ENCODE measurements at regions not wholly inside any gene's neighbourhood (a gene's known extent, or its start where the extent isn't known, plus 50 kb on each side); places are given as distances from the start of the nearest gene placed in this dataset.

DNA sequence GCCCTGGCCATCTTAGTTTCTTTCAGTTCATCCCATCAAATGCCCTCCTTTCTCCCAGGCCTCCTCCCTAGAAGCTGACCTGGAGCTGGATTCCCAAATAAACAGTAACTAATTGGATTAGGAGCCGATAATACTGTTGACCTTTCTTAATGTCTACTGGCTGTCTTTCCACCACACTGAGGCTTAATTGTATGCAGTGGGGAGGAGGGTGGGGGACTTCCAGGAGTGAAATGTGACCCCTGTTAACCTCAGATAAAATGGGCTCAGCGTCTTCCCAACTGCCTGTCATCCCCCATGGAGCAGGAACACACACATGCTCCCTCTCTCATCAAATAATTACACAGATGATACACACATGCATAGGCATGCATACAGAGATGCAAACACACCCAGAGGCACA is 53.7 kb upstream of the LBX1 start:
- TF ChIP-seq POLR2AphosphoS5 (IDR thresholded peaks at IDR 0.05; ENCODE audit: low read depth) (no peak), JUNB (IDR thresholded peaks at IDR 0.05; ENCODE audit: unreplicated experiment) (no peak), EZH2phosphoT487 (IDR thresholded peaks at IDR 0.05; ENCODE audit: unreplicated experiment) (no peak), NANOG (IDR thresholded peaks at IDR 0.05; ENCODE audit: borderline replicate concordance) (no peak), STAT1 (IDR thresholded peaks at IDR 0.05; ENCODE audit: unreplicated experiment) (no peak), ZNF331 (CRISPR knock-in tag; IDR thresholded peaks at IDR 0.05; ENCODE audit: low read depth) (no peak), ZNF114 (CRISPR knock-in tag; IDR thresholded peaks at IDR 0.05) (no peak), EZH2 (IDR thresholded peaks at IDR 0.05; ENCODE audit: low read depth, unreplicated experiment) (no peak), CREB1 (CRISPR knock-in tag; IDR thresholded peaks at IDR 0.05; ENCODE audit: low read depth) (no peak)
- TF ChIP-seq, protein P1, sequence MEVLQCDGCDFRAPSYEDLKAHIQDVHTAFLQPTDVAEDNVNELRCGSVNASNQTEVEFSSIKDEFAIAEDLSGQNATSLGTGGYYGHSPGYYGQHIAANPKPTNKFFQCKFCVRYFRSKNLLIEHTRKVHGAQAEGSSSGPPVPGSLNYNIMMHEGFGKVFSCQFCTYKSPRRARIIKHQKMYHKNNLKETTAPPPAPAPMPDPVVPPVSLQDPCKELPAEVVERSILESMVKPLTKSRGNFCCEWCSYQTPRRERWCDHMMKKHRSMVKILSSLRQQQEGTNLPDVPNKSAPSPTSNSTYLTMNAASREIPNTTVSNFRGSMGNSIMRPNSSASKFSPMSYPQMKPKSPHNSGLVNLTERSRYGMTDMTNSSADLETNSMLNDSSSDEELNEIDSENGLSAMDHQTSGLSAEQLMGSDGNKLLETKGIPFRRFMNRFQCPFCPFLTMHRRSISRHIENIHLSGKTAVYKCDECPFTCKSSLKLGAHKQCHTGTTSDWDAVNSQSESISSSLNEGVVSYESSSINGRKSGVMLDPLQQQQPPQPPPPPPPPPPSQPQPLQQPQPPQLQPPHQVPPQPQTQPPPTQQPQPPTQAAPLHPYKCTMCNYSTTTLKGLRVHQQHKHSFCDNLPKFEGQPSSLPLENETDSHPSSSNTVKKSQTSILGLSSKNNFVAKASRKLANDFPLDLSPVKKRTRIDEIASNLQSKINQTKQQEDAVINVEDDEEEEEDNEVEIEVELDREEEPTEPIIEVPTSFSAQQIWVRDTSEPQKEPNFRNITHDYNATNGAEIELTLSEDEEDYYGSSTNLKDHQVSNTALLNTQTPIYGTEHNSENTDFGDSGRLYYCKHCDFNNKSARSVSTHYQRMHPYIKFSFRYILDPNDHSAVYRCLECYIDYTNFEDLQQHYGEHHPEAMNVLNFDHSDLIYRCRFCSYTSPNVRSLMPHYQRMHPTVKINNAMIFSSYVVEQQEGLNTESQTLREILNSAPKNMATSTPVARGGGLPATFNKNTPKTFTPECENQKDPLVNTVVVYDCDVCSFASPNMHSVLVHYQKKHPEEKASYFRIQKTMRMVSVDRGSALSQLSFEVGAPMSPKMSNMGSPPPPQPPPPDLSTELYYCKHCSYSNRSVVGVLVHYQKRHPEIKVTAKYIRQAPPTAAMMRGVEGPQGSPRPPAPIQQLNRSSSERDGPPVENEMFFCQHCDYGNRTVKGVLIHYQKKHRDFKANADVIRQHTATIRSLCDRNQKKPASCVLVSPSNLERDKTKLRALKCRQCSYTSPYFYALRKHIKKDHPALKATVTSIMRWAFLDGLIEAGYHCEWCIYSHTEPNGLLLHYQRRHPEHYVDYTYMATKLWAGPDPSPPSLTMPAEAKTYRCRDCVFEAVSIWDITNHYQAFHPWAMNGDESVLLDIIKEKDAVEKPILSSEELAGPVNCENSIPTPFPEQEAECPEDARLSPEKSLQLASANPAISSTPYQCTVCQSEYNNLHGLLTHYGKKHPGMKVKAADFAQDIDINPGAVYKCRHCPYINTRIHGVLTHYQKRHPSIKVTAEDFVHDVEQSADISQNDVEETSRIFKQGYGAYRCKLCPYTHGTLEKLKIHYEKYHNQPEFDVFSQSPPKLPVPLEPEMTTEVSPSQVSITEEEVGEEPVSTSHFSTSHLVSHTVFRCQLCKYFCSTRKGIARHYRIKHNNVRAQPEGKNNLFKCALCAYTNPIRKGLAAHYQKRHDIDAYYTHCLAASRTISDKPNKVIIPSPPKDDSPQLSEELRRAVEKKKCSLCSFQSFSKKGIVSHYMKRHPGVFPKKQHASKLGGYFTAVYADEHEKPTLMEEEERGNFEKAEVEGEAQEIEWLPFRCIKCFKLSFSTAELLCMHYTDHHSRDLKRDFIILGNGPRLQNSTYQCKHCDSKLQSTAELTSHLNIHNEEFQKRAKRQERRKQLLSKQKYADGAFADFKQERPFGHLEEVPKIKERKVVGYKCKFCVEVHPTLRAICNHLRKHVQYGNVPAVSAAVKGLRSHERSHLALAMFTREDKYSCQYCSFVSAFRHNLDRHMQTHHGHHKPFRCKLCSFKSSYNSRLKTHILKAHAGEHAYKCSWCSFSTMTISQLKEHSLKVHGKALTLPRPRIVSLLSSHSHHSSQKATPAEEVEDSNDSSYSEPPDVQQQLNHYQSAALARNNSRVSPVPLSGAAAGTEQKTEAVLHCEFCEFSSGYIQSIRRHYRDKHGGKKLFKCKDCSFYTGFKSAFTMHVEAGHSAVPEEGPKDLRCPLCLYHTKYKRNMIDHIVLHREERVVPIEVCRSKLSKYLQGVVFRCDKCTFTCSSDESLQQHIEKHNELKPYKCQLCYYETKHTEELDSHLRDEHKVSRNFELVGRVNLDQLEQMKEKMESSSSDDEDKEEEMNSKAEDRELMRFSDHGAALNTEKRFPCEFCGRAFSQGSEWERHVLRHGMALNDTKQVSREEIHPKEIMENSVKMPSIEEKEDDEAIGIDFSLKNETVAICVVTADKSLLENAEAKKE (CRISPR knock-in tag; IDR thresholded peaks at IDR 0.05) = no peak
- TF ChIP-seq, protein P2, sequence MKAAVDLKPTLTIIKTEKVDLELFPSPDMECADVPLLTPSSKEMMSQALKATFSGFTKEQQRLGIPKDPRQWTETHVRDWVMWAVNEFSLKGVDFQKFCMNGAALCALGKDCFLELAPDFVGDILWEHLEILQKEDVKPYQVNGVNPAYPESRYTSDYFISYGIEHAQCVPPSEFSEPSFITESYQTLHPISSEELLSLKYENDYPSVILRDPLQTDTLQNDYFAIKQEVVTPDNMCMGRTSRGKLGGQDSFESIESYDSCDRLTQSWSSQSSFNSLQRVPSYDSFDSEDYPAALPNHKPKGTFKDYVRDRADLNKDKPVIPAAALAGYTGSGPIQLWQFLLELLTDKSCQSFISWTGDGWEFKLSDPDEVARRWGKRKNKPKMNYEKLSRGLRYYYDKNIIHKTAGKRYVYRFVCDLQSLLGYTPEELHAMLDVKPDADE (IDR thresholded peaks at IDR 0.05) = no peak
- TF ChIP-seq, protein P3, sequence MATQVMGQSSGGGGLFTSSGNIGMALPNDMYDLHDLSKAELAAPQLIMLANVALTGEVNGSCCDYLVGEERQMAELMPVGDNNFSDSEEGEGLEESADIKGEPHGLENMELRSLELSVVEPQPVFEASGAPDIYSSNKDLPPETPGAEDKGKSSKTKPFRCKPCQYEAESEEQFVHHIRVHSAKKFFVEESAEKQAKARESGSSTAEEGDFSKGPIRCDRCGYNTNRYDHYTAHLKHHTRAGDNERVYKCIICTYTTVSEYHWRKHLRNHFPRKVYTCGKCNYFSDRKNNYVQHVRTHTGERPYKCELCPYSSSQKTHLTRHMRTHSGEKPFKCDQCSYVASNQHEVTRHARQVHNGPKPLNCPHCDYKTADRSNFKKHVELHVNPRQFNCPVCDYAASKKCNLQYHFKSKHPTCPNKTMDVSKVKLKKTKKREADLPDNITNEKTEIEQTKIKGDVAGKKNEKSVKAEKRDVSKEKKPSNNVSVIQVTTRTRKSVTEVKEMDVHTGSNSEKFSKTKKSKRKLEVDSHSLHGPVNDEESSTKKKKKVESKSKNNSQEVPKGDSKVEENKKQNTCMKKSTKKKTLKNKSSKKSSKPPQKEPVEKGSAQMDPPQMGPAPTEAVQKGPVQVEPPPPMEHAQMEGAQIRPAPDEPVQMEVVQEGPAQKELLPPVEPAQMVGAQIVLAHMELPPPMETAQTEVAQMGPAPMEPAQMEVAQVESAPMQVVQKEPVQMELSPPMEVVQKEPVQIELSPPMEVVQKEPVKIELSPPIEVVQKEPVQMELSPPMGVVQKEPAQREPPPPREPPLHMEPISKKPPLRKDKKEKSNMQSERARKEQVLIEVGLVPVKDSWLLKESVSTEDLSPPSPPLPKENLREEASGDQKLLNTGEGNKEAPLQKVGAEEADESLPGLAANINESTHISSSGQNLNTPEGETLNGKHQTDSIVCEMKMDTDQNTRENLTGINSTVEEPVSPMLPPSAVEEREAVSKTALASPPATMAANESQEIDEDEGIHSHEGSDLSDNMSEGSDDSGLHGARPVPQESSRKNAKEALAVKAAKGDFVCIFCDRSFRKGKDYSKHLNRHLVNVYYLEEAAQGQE (IDR thresholded peaks at IDR 0.05; ENCODE audit: unreplicated experiment) = no peak
- TF ChIP-seq, protein P4, sequence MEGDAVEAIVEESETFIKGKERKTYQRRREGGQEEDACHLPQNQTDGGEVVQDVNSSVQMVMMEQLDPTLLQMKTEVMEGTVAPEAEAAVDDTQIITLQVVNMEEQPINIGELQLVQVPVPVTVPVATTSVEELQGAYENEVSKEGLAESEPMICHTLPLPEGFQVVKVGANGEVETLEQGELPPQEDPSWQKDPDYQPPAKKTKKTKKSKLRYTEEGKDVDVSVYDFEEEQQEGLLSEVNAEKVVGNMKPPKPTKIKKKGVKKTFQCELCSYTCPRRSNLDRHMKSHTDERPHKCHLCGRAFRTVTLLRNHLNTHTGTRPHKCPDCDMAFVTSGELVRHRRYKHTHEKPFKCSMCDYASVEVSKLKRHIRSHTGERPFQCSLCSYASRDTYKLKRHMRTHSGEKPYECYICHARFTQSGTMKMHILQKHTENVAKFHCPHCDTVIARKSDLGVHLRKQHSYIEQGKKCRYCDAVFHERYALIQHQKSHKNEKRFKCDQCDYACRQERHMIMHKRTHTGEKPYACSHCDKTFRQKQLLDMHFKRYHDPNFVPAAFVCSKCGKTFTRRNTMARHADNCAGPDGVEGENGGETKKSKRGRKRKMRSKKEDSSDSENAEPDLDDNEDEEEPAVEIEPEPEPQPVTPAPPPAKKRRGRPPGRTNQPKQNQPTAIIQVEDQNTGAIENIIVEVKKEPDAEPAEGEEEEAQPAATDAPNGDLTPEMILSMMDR (conservative IDR thresholded peaks at IDR 0.05; ENCODE audit: low read depth in 2 of 2) = no peak
- Histone ChIP-seq H3K36me3 (ENCODE audit: insufficient read depth) (no peaks in the 10 kb centered on the region), H3K4me3 (0 out of 2 replicates have a peak overlapping the region, but pooled peaks have one; percentile 76), H4K20me1 (replicated peaks; ENCODE audit: insufficient read depth) (no peaks in the 10 kb centered on the region; the same call in 1 of the 2 replicates), H3K4me1 (ENCODE audit: insufficient read depth) (peaks cover 48% of the 10 kb centered on the region), H3K4me2 (peak overlapping the region; percentile 92; the same call in 1 of the 2 replicates), H3K9me2 (ENCODE audit: insufficient read depth) (no peaks in the 10 kb centered on the region), H2AFZ (no peak overlapping the region), H3K27me3 (ENCODE audit: insufficient read depth) (peaks cover 69% of the 10 kb centered on the region), H3K79me2 (replicated peaks; ENCODE audit: insufficient read depth) (no peaks in the 10 kb centered on the region), H3K27ac (ENCODE audit: low read depth) (no peak overlapping the region), H3F3A (replicated peaks; ENCODE audit: low read depth) (0 out of 2 replicates have a peak, but pooled peaks cover 6% of the 10 kb centered on the region)
- Mint-ChIP-seq H3K27me3 (ENCODE audit: insufficient read depth, low read depth, poor library complexity) (peaks cover 62% of the 10 kb centered on the region), H3K4me3 (peak overlapping the region; percentile 22; the same call in 1 of the 3 replicates), H3K9me3 (no peaks in the 10 kb centered on the region), H3K27ac (no peak overlapping the region), H3K4me1 (peaks cover 54% of the 10 kb centered on the region), H3K36me3 (ENCODE audit: low read depth) (no peaks in the 10 kb centered on the region)
- ATAC-seq (no peak), DNase-seq (ENCODE audit: low spot score) (peak; percentile 7)

All from GM23338 (cell line).